HG03280 (cell line): ENCODE measurements at regions not wholly inside any gene's neighbourhood (a gene's known extent, or its start where the extent isn't known, plus 50 kb on each side); places are given as distances from the start of the nearest gene placed in this dataset.
"Not testable (repeated sequence)": the region's sequence is repeated elsewhere in the genome, so short reads cannot be mapped to it uniquely, and the experiment has no call there.

ENCODE experiments used
- ATAC-seq: cut with Tn5 transposase; IDR thresholded peaks from one replicate; pipeline ENCODE4 v1.9.1; 2021; ENCODE audit warnings: mild to moderate bottlenecking, moderate library complexity; ENCODE audit not compliant: unreplicated experiment

DNA sequence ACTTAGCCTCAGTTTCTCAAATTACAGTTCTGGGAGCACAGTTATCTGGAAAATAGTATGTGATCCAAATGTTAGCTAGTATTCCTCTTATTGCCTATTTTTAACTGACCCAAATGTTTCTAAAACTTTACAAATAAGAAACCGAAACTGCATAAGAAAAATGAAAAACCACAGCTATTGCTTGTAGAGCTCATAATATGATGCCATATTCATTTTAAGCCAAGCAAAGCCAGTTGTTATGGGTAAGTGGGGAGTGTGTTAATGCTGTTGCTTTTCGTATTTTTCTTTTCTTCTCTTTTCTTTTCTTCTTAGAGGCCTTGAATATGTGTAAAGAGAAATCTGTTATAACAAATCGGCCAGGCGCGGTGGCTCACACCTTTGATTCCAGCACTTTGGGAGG, 447.4 kb upstream of the TUSC1 start:
- ATAC-seq = no peak

DNA sequence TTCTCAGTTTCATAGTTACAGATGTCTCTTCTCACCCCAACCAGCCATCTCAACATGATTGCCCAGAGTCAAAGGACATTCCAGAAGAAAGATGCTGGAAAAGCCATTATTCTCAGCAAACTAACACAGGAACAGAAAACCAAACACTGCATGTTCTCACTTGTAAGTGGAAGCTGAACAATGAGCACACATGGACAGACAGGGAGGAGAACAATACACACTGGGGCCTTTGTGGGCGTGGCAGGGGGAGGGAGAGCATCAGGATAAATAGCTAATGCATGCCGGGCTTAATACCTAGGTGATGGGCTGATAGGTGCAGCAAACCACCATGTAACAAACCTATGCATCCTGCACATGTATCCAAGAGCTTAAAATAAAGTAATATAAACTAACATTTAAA, 437.8 kb upstream of the TUSC1 start:
- ATAC-seq = not testable (repeated sequence)

DNA sequence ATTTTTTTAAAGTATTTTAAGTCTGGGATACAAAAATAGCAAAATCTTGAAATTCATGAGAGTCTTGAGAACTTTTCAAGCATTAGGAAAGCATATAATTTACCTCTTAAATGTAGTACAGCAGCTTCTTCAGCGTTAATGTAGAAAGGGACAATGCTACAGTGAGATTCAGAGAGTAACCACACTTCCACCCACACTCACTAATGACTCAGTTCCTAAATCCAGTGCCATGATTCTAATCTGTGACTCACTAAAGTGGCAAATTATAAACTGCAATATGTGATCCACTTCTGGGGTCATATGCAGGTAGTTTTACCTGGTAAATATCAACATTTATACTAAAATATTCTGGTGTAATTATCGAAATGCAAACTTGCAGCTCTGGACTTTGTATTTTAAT, 434.5 kb upstream of the TUSC1 start:
- ATAC-seq = no peak

DNA sequence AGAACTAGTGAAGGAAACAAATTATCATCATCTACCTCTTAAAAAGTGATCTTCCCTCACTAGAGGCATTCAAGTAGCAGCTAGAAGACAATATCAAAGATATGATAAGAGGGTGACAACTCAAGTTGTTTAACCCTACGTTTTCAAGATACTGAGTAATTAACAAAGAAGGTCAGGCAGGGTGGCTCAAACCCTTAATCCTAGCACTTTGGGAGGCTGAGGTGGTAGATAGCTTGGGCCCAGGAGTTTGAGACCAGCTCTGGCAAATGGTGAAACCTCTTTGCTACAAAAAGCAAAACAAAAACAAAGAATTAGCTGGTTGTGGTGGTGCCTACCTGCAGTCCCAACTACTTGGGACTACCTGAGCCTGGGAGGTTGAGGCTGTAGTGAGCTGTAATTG, 408.2 kb upstream of the TUSC1 start:
- no peak for ATAC-seq

DNA sequence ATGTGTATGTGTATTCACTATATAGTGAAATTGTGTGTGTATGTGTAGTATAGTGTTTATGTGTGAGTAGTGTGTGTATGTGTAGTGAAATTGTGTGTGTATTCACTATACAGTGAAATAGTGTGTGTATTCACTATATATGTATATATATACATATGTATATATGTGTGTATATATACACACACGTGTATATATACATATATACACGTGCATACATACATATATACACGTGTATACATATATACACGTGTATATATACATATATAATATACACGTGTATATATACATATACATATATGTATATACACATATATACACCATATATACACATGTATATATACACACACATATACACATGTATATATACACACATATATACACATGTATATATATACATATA, 403.6 kb upstream of the TUSC1 start:
- no peak for ATAC-seq

DNA sequence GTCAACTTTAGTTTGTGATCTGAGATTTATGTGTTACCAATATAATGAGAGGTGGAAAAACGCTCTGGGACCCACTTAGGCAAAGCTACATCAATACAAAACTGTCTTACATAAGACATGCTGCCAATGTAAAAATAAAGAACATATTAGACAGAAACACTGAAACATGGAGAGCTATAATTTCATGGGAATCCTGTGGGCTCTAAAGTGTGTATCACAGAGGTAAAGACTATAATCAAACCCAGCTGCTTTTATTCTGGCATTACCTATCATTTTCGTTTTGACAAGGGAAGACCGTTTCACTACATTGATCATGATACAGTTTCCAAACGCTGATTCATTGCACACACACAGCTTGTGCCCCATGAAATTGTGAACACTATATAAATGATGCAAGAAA, 400.5 kb upstream of the TUSC1 start:
- no peak for ATAC-seq

DNA sequence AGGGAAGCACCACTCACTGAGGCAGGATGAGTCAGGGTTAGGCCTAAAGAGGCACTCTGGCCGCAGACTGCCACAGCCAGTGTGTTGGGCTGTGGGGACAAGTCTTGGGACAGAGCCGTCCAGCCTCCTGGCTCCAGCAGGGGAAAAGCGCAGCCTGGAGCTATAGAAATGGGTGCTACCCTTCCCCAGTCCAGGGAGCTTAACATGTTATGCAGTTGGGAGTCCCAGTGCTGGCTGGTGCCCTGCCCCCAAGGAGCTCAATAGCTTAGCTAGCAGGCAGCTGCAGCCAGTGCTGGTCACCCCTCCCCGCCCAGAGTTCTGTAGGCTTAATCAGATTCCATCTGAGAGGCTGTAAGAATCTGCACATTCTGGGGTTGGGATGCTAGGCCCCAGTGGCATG, 399.6 kb upstream of the TUSC1 start:
- ATAC-seq = no peak

DNA sequence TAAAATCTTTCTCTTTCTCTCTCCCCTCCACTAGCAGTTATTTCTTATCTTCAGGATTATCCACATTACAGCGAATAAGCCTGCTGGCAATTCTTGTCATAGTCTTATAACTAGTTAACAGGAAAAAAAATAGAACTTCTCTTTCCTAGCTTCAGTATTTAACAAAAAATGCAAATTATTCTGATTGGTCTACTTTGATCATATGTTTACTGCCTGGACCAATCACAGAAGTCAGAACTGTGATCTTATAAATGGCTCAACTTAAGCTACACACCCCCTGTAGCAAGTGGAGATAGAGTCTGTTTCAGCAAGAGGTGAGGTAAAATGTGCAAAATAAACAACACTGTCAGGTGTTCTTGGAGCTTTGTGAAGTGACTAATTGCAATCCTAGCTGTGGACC, 389.4 kb upstream of the TUSC1 start:
- ATAC-seq = no peak

DNA sequence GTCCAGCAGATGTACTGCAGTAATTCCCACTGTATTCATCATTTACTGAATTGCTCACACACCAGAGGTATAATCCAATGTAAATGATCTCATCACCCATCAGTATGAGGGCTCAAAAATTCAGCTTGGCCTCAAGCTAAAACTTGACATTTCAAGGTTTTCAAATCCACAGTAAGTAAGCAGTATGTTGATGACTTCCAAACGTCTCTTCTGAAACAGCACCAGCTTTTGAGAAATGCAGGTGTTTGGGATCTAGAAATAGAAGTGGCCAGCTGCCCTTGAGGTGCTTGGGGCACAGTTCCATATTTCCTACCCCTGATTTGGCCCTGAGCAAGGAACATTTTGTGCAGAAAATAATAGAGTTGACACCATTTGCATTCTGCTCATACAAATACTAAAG, 388.0 kb upstream of the TUSC1 start:
- ATAC-seq = no peak

DNA sequence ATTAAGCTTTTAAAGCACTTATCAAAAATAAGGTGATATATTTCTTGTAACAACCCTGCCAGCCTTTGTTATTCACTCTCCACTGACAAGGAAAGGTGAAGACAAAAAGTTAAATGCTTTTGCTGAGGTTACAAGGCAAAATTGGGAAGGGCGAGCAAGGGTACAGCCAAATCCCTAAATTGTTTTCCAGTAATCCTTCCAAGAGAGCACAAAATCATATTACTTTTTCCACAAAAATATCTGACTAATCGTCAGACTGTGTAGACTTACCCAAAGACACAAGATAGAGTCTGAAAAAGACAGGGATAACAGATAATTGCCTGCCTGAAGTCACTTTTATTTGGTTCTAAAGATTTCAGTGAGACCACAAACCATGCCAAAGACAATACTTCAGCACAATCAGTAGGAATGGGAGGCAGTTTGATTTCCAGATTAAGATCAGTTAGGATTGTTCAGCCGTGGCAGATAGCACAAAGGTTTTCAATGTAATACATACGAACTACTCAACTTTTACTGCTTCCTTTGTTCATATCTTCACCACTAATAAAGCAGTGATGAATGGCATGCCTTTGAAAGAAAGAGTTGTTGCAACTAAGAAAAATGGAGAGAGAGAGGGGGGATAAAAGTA, 383.8 kb upstream of the TUSC1 start:
- no peak for ATAC-seq

DNA sequence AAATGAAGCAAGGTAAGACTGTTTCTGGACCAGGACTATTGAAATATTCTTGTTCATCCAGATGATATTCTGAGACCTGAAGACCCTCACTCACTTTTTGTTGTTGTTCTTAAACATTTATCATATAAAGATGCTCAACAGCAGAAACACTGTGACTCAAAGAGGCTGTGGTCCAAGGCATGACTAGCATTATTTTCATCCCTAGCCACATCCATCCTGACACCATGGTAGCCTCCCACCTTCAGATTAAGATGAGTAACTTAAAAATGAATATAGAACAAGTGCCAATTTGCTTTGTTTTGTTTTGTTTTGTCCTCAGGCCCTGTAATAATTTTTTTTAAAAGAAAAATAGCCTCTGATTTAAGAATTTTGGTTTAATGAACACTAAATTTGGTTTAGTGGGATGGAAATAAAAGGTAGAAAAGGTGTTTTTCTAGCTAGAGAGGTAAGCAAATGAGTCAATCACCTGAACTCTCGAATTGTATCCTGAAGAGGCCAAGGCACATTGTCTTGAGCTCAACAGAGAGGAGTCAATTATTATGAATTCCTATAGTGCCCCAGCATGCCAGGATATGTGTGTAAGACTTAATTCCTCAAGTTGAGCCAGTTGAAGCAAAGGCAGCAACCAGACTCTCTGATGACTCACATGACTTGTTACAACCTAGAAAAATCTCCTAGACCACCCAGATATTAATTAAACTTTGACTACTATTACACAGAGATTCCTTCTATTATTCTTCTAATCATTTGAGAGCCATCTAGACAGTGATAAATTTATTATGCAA, 380.1 kb upstream of the TUSC1 start:
- ATAC-seq = no peak

DNA sequence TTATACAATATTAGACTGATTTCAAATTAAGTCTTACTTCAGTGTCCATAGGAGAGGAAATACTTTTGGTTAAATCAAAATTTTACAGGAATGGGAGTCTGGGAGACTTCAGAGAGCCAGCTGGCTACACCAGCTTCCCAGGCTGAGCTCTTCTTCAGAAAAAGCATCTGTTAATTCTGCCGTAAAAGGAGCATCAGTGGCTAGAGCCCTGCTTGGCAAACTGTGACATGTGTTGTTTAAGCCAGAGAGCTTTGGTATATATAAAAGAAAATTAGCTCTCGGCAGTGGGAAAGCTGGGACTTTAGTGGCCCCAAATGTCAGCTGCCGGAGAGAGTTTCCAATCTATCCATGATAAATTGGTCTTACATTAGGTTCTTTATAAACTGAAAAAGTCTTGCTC, 378.8 kb upstream of the TUSC1 start:
- ATAC-seq = no peak

DNA sequence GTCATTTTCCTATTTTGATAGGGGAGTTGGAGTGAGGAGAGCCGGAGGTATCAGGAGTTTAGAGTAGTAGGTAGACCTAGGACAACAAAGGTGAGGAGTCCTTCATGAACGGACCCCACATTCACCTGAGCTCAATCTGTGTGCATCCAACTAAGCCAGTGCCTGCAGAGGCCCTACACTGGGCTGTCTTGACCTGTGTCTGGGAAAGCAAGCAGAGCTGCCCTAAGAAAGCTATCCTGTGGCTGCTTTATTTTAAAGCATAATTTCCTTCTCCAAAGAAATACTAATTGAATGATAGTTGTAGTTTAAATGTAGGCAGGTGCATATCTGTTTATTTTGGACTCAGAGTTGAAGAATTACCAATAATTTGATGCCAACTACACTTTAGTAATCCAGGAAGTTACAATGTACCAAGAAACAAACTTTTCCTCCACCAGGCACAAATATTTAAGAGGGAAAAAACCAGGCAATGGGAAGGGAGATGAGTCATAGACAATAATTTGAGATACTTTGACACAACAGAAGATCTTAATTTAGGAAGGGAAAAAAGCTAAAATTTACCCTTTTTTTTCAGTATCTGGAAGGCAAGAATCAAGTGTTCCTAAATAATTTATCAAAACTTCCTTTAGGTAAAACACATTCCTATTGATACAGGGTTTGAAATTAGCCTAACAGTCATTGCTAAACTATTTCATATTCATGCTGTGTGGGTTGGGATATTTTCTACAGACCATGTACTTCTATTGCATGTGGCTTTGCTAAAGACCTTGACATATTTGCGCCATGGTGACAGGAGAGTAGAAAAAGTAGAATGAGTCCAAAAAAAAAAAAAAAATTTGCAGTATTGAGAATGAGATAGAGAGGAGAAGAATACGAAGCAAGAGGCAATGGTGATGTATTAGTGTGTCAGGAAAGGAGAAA, 376.6 kb upstream of the TUSC1 start:
- ATAC-seq = no peak

DNA sequence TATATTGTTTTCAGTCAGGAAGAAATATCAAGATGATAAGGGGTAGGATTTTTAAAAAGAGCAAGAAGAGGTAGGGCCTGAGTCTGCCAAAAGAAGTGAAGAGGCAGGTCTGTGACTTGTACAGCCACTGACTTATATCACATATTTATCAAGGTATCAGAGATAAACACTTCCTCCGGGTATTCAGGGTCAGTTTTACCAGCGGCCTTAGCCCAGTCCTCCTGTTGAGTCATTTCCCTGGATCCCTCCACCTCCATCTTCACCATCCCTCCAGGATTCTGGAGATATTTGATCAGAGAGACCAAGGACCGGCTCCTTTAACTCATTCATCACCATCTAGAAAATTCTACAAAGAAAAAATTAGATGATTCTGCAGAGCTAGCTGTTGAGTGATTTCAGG, 375.7 kb upstream of the TUSC1 start:
- no peak for ATAC-seq

DNA sequence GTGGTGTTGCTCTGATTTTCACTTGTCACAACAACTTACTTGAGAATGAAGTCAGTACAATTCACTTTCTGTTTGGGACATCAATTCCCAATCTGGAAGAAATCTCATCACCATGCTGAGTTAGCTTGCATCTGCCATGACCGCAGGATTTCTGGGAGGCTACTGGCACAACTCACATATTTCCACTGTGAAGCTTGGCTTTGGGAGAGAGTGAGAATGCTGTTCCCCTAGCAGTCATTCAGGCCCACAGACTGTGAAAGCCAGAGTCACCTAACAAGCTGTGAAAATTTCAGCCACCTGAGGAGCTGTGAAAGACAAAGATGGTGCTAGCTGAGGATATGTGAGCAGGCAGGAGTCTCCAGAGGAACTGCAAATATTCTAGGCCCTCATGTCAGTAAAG, 365.2 kb upstream of the TUSC1 start:
- no peak for ATAC-seq

DNA sequence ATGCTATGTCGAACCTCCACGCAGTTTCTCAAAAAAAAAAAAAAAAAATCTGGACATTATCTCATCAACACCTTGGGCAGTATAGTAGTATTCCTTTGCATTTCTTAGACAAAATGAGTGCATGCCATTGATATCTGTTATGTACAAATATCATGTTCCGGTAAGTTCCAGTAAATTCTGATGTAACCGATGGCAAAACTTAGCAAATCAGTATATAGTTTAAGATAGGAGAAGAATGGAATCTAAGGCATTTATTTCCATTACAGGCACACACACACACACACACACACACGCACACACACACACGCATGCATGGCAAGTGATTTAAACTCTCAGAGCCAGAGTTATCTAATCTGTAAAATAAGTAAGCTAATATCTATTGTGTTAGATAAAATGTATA, 356.5 kb upstream of the TUSC1 start:
- no peak for ATAC-seq

DNA sequence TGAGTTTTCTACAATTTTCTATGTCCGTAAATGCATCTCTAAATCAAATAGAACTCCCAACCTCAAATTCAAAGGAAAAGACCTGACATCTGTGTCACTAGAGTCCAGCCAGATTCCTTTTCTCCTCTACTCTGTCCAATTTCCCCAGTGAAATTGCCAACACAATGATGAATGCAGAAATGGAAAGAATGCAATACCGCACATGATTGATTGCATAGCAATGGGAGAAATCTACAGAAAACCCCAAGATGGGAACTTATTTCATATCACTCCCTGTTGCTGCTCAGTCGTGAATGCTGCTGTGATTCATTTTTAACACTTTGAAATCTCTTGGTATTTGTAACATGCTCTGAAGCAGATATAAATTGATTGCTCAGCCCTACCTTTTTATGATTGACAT, 355.1 kb upstream of the TUSC1 start:
- ATAC-seq = no peak

DNA sequence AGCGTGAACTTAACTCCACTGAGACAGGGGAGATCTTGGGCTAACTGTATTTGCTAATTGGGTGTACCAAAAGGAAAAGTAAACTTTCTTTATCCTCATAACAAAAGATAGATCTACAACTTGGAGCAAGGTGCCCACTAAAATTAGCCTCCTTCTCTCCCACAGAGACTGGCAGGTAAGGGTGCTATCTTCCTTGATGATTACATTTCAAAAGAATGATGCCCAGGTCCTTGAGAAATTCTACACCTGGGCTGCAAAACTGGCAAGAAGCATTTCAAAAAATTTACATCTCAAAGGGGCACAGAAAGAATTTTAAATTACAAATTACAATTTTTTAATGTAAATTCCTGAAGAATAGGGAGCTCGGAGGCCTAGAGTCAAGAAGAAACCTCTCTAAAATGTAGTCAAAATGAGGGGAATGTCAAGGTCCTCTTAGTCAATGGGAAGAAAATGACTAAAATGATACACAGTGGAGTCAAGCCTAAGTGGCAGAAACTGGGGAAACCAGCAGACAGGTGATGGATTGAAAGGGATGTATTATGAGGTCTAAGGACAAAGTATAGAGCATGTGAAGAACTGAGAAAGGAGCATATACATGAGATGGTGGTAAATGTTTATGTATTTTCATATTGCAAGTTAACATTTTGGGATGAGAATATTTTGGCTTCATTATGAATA, 348.3 kb upstream of the TUSC1 start:
- ATAC-seq = no peak

DNA sequence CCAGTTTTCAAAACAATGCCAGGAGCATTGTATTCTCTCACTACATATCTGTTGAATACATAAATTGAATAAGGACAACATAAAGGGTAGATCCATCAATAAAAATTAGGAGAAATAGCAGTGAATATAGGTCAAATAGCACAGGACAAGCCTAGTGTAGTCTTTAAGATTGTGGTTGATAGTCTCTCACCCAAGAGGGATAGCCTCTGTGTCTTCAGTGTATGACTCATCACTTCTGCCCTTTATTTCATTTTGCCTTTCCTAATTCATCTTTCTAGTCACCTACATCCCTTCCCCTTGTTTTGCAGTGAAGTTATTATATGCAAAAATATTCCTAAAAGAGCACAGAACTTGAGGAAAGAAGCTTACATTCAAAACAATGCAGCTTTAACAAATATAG, 335.0 kb upstream of the TUSC1 start:
- ATAC-seq = no peak

DNA sequence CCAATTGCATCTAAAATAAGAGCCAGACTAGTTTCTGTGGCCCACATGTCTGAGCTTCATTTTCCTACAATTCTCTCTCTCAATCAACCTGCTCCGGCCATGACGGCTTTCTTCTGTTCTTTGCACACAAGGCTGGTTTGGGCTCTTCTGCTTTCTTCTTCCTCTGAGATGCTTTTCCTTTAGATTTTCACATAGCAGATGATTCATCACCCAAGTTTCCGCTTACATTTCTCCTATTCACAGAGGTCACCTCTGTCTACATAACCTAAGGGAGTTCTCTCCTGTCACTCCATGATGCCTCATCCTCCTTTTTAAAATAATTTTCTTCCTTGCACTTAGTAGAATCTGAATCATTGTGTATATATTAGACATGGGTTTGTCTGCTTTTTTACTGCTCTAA, 334.6 kb upstream of the TUSC1 start:
- ATAC-seq = no peak

DNA sequence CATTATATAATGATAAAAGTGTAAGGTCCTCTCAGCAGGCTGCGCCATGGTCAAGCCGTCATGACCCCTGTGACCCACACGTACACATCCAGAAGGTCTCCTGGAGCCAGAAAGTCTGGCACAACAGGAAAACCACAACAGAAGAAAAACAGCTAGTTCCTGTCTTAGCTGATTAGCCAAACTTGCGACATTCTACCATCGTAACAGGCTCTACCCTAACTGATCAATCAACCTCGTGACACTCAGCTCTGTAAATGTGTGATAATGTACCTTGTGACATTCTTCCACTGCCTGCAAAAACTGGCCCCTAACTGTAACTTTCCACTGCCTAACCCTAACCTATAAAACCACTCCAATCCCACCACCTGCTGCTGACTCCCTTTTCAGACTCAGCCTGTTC, 316.4 kb upstream of the TUSC1 start:
- ATAC-seq = no peak
